ENCODE measurements at regions not wholly inside any gene's neighbourhood (a gene's known extent, or its start where the extent isn't known, plus 50 kb on each side); places are given as distances from the start of the nearest gene placed in this dataset.

- TF ChIP-seq RXRA (IDR thresholded peaks at IDR 0.05; ENCODE audit: borderline replicate concordance, low read depth) (no peak), REST (IDR thresholded peaks at IDR 0.05; ENCODE audit: low read depth, low read length) (no peak), EP300 (IDR thresholded peaks at IDR 0.05; ENCODE audit: borderline replicate concordance in 1 of 2, low read depth in 1 of 2, low read length in 1 of 2) (no peak), FOSL2 (IDR thresholded peaks at IDR 0.05; ENCODE audit: borderline replicate concordance, low read depth) (no peak), RFX5 (IDR thresholded peaks at IDR 0.05; ENCODE audit: low read length) (no peak), USF1 (IDR thresholded peaks at IDR 0.05; ENCODE audit: borderline replicate concordance, low read depth) (no peak), TAF1 (IDR thresholded peaks at IDR 0.05; ENCODE audit: borderline replicate concordance, low read depth, low read length) (no peak), RAD21 (IDR thresholded peaks at IDR 0.05; ENCODE audit: low read length) (no peak), MAX (IDR thresholded peaks at IDR 0.05; ENCODE audit: low read depth) (no peak), TEAD4 (IDR thresholded peaks at IDR 0.05; ENCODE audit: borderline replicate concordance, insufficient read depth) (no peak), NRF1 (IDR thresholded peaks at IDR 0.05; ENCODE audit: low read depth, low read length) (no peak)
- WGBS (ENCODE audit: low lambda C conversion rate): 60% methylated on average over 3 of the region's 3 CpGs
- Histone ChIP-seq H3K4me3 (ENCODE audit: low read depth in 2 of 2, low read length in 1 of 2) (no peak overlapping the region), H3K9ac (no peak overlapping the region), H3K4me2 (no peak overlapping the region), H3K4me1 (ENCODE audit: control insufficient read depth in 1 of 2, insufficient read depth in 2 of 2, low read depth in 1 of 2, low read length in 1 of 2) (no peaks in the 10 kb centered on the region), H4K20me1 (ENCODE audit: insufficient read depth) (no peaks in the 10 kb centered on the region), H3K27ac (ENCODE audit: low read depth in 2 of 2, low read length in 1 of 2) (no peak overlapping the region), H3K9me3 (no peaks in the 10 kb centered on the region), H3K36me3 (replicated peaks in 1 of 2; ENCODE audit: control insufficient read depth in 1 of 2, insufficient read depth in 2 of 2, low read length in 1 of 2) (no peaks in the 10 kb centered on the region), H3K27me3 (ENCODE audit: insufficient read depth) (no peaks in the 10 kb centered on the region), H3K9me2 (no peaks in the 10 kb centered on the region), H3F3A (replicated peaks; ENCODE audit: insufficient read depth) (no peaks in the 10 kb centered on the region), H3K79me2 (ENCODE audit: insufficient read depth) (no peaks in the 10 kb centered on the region), H2AFZ (ENCODE audit: low read depth) (no peak overlapping the region)
- ChIA-PET POLR2A (no interaction called here), CTCF (interaction anchor here (0.6 kb wide), 1 partner anchor 355 kb away, joined by 3 read pairs; no protein-coding TSS in a partner anchor)
- DNase-seq: no peak
Observed at GRCh38 chr1:232722626-232723025, 82.6 kb upstream of the MAP10 start.

GRCh38 chr1:232725305-232726047, 79.7 kb upstream of the MAP10 start:
- 70% methylated on average over 6 of the region's 6 CpGs for WGBS (ENCODE audit: low lambda C conversion rate)
- H3K27me3 ChIP-seq (ENCODE audit: insufficient read depth): no peaks in the 10 kb centered on the region
- no peaks in the 10 kb centered on the region for H3K9me2 ChIP-seq
- no peak overlapping the region for H3K4me2 ChIP-seq
- ChIA-PET CTCF (no interaction called here), POLR2A (no interaction called here)
- H3K27ac ChIP-seq (ENCODE audit: low read depth in 2 of 2, low read length in 1 of 2): no peak overlapping the region
- no peak overlapping the region for H2AFZ ChIP-seq (ENCODE audit: low read depth)
- no peaks in the 10 kb centered on the region for H3F3A ChIP-seq (replicated peaks; ENCODE audit: insufficient read depth)
- H3K4me3 ChIP-seq (ENCODE audit: low read depth in 2 of 2, low read length in 1 of 2): no peak overlapping the region
- H3K79me2 ChIP-seq (ENCODE audit: insufficient read depth): no peaks in the 10 kb centered on the region
- H3K9me3 ChIP-seq: no peaks in the 10 kb centered on the region
- no peaks in the 10 kb centered on the region for H3K36me3 ChIP-seq (replicated peaks in 1 of 2; ENCODE audit: control insufficient read depth in 1 of 2, insufficient read depth in 2 of 2, low read length in 1 of 2)
- no peaks in the 10 kb centered on the region for H3K4me1 ChIP-seq (ENCODE audit: control insufficient read depth in 1 of 2, insufficient read depth in 2 of 2, low read depth in 1 of 2, low read length in 1 of 2)
- DNase-seq: no peak
- H4K20me1 ChIP-seq (ENCODE audit: insufficient read depth): no peaks in the 10 kb centered on the region
- no peak overlapping the region for H3K9ac ChIP-seq
- TF ChIP-seq FOSL2 (IDR thresholded peaks at IDR 0.05; ENCODE audit: borderline replicate concordance, low read depth) (no peak), CHD2 (IDR thresholded peaks at IDR 0.05; ENCODE audit: low read length, partially characterized antibody) (no peak), USF1 (IDR thresholded peaks at IDR 0.05; ENCODE audit: borderline replicate concordance, low read depth) (no peak), POLR2AphosphoS5 (IDR thresholded peaks at IDR 0.05; ENCODE audit: low read depth, low read length) (no peak), NFIC (IDR thresholded peaks at IDR 0.05; ENCODE audit: borderline replicate concordance) (no peak), JUND (IDR thresholded peaks at IDR 0.05) (no peak), RAD21 (IDR thresholded peaks at IDR 0.05; ENCODE audit: low read length) (no peak), NRF1 (IDR thresholded peaks at IDR 0.05; ENCODE audit: low read depth, low read length) (no peak), RXRA (IDR thresholded peaks at IDR 0.05; ENCODE audit: borderline replicate concordance, low read depth) (no peak), FOXJ3 (CRISPR knock-in tag; IDR thresholded peaks at IDR 0.05) (no peak), RCOR1 (IDR thresholded peaks at IDR 0.05; ENCODE audit: low read length) (no peak), USF2 (IDR thresholded peaks at IDR 0.05; ENCODE audit: borderline replicate concordance, low read depth, low read length) (no peak), FOXM1 (IDR thresholded peaks at IDR 0.05; ENCODE audit: low read depth) (no peak)
